HG03108 (cell line): ENCODE measurements at regions not wholly inside any gene's neighbourhood (a gene's known extent, or its start where the extent isn't known, plus 50 kb on each side); places are given as distances from the start of the nearest gene placed in this dataset.
A peak's percentile ranks its signal among the peaks of the same experiment; 100 is the strongest.

Experiments used
- ATAC-seq: cut with Tn5 transposase; IDR thresholded peaks from one replicate; pipeline ENCODE4 v1.9.1; 2021; ENCODE audit warnings: moderate library complexity; ENCODE audit not compliant: unreplicated experiment

DNA sequence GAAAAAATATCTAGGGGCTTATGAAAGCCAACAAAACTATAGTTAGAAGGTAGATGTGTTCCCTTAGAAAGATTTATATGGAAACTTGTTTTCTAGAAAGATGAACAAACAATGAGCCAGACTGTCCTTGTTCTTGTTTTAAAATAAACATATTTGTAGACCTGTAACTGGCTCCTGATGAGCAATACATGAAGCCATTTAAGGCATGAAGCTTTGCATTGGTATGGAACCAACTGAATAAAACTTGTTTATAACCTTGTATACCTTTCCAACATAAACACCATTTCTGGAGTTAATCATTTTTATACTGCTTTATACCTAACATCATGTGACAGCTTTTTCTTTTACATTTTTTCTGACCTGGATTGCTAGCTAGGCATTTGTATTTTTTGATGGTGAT is 247.8 kb downstream of the PRL start:
- ATAC-seq, result no peak

DNA sequence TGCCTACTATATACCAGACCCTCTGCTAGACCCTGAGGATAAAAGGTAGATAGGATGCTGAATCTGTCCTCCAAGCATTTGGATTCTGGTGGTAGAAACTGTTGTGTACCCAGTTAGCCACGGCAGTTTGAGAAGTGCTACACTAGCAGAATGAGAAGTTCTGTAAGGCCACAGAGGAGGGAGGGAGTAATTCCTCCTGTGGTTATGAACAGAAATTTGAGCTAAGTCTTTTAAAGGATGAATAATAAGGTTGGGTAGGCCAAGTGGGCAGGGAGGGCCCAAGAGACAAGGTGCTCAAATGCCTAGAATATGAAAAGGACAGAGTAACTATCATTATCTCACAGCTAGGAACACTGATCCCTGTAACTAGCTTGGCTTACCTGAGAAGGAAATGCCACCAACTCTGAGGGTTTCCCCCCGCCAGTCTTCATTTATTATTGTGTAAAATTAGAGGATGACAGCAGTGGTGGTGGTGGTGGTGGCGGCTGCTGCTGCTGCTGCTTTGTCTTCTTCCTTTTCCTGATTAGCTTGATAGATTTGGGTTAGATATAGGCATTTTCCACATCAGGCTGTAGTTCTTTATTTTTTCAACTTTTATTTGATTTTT is 243.3 kb downstream of the PRL start:
- no peak for ATAC-seq

DNA sequence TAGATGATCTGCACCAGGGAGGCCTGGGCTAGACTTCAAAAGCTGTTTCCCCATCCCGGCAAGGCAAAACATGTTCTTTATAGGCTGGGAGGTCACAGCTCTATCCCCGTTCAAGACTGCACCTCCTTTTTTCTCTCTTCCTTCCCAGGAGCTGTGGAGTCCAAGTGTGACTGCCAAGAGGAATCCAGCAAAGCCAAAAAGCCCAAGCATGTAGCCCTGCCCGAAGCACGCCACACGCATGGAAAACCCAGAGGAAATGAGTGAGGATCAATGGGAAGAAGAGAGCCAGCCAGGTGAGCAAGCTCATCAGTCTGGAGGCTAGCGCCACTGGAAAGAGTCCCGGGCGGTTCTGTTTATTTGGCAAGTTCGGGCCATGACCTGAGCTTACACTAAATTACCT is 240.4 kb downstream of the PRL start:
- no peak for ATAC-seq

DNA sequence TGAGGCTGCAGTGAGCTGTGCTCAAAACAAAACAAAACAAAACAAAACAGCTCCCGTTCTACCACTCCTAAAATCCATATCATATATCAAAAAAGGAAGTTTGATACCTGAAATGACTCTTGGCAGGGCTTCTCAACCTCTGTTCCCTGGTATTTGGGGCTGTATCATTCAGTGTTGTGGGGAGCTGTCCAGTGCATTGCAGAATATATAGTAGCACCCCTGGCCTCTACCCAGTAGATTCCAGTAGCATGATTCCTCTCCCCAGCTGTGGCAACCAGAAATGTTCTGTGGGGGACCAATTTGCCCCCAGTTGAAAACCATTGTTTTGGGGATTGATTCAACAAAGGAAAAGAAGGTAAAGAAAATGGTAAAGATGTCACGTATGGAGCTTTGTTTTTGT is 238.9 kb downstream of the PRL start:
- ATAC-seq, result no peak

DNA sequence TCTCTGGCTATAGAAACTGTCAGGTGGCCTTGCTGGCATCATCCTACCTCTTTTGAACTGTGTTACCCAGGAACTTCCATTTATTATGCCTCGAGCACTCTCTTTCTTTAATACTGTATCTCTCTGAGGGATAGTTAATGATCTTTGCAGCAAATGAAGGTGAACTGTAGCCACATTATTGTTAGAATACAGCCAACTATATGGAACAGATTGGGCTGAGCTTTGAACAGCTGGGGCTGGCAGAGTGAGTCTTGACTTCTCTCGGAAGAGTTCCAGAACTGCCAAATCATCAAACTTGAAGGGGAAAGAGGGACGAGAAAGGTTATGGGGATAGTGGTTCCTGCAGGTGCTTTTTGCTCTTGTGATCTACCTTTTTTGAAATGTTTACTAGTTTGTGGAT is 237.7 kb downstream of the PRL start:
- ATAC-seq, result no peak

DNA sequence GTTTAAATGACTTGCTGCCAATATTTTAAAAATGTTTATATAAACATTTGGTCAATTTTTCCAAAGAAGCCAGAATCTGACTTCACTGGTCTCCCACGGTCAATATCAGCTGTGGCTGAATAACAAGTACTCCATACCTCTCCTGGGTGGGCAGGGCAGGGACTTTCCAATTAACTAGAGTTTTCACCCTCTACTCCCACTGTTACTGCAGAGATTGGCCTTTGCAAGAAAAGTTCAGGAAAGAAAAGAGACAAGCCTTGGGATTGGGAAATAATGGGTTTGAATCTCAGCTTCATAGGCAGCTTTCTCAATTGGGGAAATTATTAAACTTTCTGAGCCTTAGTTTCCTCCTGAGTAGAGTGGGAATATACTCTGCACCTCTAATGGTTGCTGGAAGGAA is 236.9 kb downstream of the PRL start:
- ATAC-seq, result no peak

DNA sequence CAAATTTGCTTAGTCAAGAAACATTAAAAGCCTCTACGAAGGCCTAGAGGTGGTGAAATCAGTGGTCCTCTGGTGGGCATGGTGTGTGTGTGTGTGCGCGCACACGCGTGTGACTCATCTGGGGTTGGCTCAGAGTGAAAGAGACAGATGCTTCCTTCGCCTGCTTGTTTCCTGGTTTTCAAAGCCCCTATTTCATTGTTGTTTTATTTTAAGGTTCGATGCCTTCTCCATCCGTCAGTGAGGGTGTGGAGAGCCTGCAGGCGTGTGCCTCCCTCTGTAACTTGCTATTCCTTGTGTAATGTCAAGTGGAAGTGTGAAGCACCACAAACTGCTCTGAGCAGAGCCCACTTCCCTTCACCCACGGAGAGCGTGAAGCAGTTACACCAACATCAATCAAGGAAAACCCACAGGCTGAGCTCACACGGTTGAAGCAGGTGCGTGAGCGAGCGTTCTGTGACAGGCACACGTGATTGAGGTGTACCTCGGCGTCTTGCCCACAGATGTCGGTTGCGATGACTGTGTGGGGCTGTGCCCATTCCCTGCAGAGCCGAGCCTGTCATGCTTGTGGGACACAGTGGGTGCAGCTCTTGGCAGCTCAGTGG is 233.9 kb downstream of the PRL start:
- ATAC-seq, result peak; percentile 72

DNA sequence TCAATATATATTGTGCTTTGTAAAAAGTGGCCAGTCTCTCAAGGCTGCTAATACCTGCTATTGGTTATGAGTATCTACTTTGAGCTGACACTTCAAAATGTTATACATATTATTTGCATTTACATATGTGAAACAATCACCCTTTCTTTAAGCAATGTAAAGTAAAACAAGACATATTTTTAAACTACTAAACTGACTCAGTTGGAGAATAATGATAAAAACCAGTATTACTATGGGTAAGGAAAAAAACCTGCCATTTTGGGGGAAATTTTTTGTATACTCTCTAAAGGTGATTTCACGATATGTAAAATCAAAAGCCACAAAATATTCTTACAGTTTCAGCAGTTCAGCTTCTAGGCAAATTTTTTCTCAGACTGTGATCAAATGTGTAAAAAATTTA is 232.3 kb downstream of the PRL start:
- ATAC-seq, result no peak

DNA sequence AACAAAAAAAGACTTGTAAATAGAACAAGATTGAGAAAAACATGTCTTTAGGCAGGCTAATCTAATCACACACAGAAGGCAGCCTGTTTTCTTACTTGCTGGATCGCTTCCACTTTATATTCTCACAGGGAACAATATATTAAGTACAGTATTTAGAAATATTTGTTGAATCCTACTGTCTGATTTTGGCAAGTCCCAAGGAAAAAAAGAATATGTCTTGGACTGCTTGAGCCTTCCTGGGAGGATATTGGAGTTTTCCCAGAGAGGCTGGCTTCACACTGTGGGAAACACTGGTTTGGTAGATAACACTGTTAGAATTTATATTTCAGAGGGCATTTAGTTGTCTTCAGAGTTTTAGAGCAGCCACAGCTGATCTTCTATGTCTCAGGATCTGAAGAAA is 229.7 kb downstream of the PRL start:
- ATAC-seq, result no peak

DNA sequence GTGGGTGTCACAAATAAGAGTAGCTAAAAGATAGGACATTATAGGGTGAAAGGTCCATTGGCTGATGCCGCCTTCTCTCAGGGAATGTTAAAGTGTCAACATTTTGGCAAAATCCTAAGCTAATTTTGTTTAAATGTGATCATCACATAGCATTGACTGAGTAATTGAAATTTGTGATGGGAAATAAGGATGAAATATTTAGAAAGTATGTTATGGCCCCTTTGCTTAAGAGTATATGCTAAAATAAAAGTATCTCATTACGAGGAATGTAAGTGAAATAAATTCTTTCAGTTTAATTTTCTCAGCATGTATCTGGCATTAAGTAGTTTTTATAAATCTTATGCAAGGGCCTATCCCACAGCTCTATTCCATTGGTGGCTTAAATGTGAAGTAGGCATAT is 229.2 kb downstream of the PRL start:
- no peak for ATAC-seq

DNA sequence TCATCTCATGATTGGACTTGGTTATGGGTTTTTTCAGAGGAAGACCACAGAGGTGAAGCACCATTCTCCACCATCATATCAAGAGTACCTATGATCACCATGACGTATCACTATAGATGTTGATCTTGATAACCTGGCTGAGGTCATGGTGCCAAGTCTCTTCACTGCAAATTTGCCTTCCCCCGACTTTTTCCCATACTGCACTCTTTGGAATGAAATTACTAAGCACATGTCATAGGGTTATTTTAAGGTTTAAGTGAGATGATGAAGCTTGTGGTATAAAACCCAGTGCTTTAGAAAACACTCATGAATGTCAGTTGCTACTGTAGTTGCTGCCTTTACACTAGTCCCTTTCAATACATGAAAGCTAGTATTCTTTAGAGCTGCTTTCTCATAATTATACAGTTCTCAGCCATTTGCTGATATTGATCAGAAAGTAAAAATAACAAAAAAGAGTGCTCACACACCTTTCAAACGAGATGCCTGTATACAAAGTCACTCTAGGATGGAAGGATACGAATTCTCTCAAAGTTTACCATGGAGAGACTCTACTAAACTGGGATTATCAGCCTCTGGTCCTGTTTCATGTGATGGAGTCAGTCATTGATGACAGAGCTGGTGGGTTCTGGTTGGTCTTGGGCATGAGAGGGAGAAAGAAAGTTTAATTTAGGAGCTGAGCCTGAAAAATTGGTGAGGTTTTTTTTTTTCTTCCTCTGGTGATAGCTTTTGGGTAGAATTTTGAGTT is 228.1 kb downstream of the PRL start:
- no peak for ATAC-seq

DNA sequence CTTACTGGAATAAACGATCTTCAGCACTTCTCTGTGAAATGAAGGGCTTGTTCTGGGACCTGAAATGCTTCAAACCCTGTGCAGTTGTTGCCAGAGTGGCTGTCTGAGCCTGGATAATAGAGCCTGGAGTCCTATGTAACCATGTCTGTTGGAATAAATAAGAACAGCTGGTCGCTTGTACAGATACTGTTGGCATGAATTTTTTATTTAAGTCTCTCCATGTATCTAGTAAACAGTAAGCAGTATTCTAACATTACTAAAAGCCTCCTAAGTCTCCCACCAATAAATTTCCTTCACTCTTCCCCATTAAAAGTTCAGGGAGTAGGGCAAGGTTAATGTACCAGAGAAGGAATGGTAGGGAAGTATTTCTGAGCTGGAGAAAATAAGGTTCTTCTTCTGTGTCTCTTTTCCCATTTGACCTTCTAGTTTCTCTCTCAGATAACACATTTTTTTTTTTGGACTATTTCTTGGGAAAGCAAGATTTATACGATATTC is 227.5 kb downstream of the PRL start:
- ATAC-seq, result no peak

DNA sequence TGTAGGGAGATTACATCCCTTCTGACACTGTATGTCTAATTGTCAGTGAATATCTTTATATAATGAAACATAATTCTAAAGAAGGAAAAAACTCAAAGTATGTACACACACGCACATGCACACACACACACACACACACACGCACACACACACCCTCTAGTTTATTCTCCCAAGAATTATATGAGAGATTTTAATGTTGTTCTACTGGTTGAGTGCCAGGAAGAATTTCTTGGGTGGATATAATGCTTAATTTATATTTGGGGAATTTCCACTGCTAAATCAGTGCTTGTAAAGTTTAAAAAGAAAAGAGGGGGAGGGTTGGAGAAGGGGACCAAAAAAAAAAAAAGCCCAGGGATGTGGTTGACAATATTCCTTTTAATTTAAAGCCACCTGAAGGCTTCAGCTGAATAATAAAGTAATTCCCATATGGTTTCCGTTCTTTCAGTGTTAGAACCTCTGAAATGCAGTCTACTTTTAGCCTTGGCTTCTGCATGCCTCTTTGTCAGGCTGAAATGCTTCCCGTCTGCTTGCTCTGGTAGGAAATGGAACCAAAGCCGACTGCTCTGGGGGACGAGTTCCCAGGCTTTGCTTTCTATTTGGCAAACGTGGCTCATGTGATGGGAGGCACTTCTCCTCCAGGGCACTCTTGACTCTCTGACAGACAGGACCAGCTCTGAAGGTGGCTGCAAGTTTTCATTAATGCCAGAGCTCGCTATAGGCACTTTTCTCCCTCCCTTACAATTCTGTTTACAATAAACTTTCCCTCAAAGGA is 225.4 kb downstream of the PRL start:
- no peak for ATAC-seq

DNA sequence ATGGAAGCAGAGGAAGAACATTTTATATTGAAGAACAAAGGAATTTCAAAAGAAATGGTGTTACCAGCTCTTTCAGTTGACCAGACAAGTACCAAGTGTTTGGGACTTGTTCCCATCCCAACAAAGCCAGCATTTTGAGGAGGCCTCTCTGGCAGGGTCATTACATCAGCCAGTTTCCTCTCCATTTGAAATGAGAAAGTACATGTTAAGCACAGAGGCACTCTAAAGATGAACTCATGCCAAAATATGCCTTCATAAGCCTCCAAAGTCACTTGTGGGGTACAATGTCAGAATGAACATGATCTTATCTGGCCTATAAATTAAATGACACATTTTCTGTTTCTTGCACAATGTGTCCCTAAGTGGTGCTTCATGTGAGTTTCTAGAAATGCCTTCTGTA is 223.9 kb downstream of the PRL start:
- ATAC-seq, result no peak

DNA sequence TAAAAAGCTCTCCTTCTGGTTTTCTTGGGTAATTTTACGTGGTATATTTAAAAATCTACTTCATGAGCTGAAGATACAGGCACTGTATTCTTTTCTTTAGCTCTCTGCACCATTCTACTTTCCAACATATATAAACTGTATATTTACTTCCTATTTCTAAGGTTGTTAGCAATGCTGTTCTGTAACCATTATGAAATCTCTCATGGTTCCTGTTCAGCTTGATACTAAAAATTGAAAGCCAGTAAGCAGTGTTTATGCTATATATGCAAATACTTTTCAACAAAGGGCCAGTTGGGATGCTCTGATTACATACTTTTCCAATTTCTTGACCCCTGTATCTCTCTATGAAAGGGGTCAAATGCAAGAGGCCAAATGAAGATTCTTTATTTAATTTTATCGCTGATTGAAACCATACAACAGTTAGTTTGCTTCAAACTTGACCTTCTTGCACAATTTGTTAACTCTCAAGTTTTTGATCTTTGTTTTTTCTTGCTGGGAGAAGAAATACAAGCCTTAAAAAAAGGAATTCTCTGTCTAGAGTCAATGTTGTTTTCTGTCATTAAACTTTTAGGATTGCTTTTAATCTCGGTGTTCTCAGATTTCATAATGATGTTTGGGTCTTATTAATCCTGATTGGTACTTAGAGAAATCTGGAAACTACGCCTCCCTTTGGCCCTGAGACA is 223.2 kb downstream of the PRL start:
- ATAC-seq, result no peak

DNA sequence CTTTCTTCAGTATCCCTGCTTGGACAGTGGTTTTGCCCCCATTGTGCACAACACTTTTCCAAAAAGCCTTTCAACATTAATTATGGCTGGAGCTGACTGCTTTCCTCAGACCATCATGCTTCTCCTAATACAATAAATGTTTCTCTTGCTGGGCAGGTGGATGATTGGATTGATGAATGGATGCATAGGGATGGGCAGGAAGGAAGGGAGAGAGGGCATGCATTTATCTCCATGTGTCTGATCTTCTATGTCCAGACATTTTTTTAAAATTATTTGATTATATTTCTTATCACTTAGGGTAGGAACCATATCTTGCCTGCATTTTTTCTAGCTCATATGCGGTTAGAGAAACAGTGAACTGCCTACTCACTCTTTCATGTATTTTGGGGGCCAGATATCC is 218.5 kb downstream of the PRL start:
- no peak for ATAC-seq

DNA sequence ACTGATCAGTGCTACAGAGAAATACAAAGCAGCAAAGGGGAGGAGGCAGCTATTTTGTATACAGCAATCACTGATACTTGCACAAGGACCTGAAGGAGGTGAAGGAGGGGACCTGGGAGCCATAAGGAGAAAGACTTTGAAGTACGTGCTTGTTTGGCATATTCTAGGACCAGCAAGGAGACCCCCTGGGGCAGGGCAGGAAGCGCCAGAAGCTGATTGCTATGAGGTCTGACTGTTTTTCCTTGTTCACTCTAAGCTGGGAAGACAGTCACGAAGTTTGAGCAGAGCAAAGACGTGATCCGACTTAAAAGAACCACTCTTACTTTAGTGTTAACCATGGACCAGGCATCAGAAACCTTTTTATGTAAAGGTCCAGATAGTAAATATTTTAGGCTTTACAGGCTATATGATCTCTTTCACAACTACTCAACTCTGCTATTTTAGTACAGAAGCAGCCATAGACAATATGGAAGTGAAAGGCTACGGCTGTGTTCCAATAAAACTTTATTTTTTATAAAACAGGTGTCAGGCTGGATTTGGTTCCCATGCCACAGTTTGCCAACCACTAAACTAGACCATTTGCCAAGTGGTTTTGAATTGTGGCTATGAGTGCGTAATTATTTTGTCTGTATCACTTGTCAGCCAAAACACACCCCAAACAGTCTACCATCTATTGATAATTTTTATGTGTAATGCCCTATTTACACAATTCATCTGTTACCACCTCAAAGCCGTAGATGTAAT is 217.9 kb downstream of the PRL start:
- ATAC-seq, result no peak

DNA sequence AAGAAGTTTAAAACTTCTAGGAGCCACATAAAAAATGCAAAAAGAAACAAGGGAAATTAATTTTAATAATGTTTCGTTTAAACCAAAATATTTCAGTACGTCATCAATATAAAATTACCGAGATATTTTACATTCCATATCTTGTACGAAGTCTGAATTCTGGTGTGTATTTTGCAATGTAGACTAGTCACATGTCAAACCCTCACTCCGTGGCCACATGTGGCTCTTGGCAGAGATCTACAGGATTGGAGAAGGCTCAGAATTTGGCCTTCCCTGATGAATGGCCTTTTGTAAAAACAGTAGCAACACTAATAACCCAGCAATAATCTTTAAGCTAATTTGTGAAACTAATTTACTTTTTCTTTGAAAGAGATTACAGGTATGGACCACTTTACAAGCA is 217.1 kb downstream of the PRL start:
- no peak for ATAC-seq

DNA sequence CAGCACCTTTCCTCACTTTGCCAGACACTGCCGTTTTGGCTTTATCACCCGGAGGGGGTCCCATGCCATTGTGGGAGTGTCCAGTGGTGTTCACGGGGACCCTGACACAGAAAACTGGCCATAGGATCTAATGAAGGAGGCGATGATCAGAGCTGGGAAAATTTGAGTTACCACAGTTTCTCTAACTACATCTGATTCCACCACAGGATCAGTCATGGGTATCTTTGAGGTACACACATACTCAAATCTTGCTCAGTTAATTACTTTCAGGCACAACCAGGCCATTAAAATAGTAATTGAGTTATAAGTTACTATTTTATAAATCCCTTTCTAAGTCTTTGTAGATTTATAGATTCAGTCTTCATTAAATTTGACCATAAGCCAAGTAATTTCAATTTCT is 215.1 kb downstream of the PRL start:
- no peak for ATAC-seq

DNA sequence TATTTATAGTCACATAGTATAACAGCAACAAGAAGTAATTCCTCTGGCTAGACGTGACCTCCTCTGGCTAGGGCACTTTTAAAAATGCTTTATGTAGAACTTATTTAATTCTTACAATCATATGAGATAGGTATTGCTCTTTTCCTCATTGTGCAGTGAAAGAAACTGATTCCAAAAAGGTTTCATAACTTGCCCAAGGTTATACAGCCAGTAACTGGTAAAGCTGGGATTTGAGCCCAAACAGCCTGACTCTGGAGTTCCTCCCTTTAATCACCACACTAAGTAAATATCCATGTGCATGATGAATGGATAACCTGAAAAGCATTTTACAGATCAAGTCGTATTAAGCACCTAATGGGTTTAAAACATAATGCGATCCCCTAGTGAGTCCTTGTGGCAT is 214.6 kb downstream of the PRL start:
- no peak for ATAC-seq
